GM19452 (cell line): ENCODE measurements at regions not wholly inside any gene's neighbourhood (a gene's known extent, or its start where the extent isn't known, plus 50 kb on each side); places are given as distances from the start of the nearest gene placed in this dataset.

Experiments
- ATAC-seq: cut with Tn5 transposase; IDR thresholded peaks from one replicate; pipeline ENCODE4 v1.9.1; 2021; ENCODE audit not compliant: unreplicated experiment

DNA sequence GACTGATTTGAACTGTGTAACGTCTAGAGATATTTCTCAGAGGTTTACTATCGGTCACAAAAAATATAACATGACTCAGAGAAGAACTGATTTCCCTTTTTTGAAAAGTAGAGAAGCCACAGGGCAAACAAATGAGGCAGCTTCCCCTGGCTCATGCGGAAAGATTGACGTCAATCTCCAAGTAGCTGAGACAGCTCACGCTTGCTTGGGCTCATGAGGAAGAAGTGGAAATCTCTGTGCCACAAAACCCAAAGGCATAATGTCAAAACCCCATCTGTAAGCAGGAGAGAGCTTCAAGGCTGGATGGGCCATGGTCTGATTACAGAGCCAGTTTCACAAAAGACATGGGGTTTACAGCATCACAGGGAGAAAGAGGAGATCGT lies 188.1 kb downstream of the ARL4C start:
- peak; percentile 91 for ATAC-seq

GRCh38 chr2:234308073-234308812 lies 188.6 kb downstream of the ARL4C start:
- no peak for ATAC-seq

DNA sequence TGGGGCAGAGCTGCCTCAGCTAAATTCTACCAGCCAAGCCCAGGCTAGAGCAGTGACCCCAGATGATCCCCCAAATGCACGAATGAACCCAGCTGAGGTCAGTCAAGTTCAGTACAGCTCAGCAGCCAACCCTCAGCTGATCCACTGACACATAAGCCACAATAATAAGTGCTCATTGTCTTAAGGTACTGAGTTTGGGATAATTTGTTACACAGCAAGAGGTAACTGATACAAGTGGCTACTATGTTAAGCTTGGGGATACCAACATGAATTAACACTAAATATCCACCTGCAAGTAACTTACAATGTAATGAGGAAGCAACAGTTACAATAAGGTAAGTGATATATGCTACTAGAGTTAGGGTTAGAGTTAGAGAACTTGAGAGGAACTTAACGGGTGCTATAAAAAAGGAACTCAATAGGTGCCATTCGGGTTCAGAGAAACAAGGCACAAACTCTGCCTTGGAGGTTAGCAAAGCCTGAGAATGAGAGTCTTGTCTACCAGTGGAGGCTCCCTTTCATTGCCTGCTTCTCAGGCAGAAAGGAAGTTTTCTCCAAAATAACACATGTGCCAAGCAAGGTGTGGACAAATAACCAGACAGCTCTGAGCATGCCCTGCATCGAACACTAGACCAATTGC lies 189.4 kb downstream of the ARL4C start:
- no peak for ATAC-seq

- ATAC-seq, result no peak
Measured at GRCh38 chr2:234306426-234307173, 190.3 kb downstream of the ARL4C start.

DNA sequence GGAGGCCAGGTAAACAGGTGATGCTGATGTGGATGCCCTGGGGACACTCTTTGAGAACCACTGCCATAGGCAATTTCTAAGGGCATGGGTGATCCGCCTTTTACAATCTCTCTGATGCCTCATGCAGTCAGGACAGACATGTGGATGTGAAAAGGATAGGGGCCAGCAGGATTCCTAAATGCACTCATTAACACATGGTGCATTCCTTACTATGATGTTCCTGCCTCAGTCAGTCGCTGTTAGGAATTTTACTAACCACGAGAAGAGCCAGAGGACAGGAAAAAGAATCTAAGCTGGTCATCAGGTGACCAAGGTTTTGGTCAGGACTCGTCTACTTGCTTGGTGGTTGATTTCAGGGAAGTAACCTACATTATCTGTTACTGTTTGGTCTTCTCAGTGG lies 191.0 kb downstream of the ARL4C start:
- ATAC-seq, result no peak

GRCh38 chr2:234304950-234305349 lies 191.9 kb downstream of the ARL4C start:
- no peak for ATAC-seq

GRCh38 chr2:234302664-234302991 lies 194.3 kb downstream of the ARL4C start:
- ATAC-seq, result no peak

DNA sequence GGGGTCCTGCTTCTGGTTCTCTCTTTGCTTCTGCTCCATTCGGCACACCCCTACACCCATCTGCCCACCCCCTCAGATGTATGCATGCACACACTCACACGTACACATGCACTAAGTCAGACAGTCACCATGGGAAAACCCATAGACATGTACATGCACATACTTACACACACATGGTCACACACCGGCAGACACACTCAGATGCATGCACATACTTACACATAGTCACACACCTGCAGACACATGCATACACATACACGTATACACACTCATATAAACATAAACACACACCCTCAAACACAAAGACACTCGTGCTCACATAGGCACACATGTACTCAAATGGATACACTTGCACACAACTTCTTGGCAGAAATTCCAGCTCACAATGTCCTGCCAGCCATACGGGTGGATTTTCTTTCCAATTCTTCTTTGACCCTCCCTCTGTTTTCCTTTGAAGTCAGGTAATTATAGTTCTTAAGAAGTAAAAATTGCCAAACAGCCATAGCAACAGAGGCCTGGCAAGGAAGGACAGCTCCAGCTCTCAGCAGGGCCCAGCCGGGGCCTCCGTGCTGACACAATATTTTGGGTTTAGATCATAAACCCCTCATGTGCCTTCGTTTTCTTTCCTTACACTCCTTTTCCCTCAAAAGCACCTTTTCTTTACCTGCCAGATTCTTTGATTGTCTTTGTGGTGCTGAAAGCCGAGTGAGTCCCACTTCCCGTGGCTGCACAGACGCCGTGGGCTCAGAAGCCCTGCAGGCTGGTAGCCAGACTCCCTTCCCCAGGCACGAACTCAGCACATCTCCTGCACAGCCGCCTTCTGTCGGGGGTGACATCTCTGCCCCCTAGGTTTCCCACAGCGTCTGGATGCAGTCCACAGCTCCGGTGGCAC lies 195.7 kb downstream of the ARL4C start:
- ATAC-seq, result no peak

DNA sequence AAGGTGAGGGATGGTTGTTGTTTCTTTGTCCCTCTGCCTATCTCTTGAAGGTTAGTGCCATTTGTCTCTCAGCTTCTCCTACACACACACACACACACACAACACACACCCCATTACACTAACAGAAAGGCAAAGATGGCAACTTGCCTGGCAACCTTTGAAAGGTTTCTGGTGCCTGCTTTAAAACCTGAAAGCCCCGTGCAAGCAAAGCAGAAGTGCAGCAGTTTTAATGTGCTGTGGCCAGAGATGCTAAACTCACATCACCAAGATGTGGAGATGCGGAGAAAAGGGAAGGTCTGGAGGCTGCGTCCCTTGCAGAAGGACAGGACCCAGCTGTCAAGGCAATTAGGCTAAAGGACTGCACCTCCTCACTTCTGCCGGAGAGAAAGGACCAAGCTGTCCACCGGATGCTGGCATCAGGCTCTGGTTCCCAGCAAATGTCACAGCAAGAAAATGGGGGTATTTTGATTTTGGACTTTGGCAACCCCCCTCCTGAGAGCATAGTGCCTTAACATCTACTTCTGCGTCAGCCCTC lies 196.4 kb downstream of the ARL4C start:
- no peak for ATAC-seq

- no peak for ATAC-seq
Measured at GRCh38 chr2:234298918-234299317, 198.0 kb downstream of the ARL4C start.

- no peak for ATAC-seq
Measured at GRCh38 chr2:234296991-234297390, 199.9 kb downstream of the ARL4C start.

GRCh38 chr2:234293973-234294372 lies 202.9 kb downstream of the ARL4C start:
- ATAC-seq, result no peak

DNA sequence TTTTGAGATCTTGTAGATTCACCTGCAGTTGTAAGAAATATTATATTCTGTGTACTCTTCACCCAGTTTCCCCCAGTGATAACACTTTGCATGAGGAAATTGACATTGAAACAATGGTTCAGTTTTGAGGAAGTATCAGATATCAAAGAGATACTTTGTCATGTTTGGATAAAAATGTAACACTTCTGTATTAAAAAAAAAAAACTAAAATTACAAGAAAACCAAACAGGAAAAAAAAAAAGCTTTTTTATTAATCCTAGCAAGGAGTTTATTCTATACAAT lies 204.0 kb downstream of the ARL4C start:
- ATAC-seq, result no peak

- ATAC-seq, result peak; percentile 59
Measured at GRCh38 chr2:234292205-234292961, 204.5 kb downstream of the ARL4C start.

DNA sequence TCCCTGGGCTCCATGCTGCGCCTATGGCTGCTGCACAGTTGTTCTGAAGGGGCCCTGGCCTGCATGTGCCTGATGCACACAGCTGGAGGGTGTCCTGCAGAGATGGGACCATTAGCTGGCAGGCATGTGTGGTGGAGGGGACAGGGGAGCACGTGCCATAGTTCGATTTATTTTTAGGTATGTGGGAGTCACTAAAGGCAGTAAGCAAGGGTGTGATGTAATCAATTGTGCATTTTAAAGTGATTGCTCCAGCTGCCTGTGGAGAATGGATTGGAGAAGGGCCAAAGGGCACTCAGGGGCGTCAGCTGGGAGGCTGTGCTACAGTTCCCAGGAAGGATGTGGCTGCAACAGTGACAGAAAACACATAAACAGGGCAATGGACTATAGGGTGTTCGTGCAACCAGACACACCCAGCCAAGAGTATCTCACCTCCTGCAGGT lies 205.1 kb downstream of the ARL4C start:
- ATAC-seq, result peak; percentile 23

- peak; percentile 63 for ATAC-seq
Measured at GRCh38 chr2:234290671-234291070, 206.2 kb downstream of the ARL4C start.

DNA sequence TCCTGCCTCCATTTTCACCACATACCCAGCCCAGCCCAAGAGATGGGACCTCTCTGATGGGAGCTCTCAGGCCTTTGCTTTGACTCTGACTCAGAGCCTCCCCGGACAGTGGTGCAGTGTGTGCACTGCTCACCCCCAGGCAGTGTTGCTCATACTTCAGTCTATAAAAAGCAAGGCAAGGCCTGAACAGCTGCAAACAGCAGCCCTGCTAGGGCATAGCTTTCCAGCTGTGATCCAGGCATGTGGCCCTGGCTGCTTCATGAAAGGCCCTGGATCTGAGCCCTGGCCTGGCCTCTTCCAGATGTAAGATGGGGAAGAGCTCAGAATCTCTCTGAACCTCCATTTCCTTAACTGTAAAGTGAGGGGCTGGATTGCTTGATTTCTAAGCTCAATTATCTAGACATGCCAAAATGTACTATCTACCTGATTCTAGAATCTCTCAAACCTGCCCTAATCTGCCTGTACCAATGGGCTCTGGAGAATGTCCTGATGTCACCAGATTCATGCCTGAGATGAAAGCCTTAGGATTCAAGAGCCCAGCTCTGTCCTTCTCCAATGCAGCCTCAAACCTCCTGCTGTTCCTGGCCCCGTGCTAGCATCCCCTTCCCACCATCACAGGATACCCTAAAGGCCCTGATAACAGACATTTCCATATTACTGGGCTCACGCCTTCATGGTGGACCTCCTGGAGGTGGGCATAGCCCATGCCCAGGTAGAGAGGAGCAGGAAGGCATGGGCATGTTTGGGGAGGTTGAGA lies 206.9 kb downstream of the ARL4C start:
- no peak for ATAC-seq

DNA sequence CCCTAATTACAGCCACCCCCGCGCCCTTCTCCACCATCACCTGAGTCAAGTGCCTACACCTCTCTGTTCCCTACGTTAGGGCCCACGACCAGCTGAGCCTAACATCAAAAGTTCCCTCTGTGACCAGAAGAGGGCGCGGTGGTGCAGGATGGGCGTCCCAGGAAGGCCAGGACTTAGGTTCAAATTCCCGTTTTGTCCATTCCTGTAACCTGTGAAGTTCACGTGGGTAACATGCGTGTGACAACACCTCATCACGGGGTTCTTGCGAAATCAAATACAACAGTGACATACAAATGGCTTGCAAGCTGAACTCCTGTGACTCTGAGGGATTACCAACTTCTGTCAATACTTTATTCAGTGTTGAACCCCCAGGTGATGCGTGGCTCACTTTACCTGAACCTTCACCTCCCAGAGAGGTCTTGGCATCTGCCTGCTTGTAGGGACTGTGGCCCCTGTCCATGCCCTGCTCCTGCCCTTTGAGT lies 207.9 kb downstream of the ARL4C start:
- no peak for ATAC-seq

DNA sequence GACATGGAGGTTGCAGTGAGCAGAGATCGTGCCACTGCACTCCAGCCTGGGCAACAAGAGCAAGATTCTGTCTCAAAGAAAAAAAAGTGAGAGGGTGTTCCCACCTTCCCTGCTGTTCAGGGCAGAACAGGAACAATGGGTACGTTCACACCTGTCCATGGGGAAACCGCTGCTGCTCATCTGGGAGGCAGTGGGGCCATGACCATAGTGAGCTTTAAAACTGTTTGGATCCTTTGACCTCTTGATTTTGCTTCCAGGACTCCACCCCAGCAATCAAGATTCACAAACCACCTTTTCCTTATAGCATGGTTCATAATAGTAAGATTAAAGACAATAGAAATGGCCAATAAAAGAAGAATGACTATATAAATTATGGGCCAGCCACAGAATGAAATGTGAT lies 209.2 kb downstream of the ARL4C start:
- no peak for ATAC-seq

- ATAC-seq, result no peak
Measured at GRCh38 chr2:234286956-234287355, 209.9 kb downstream of the ARL4C start.
